Lower leg skin (tissue), 3 donors: ENCODE measurements at regions not wholly inside any gene's neighbourhood (a gene's known extent, or its start where the extent isn't known, plus 50 kb on each side); places are given as distances from the start of the nearest gene placed in this dataset.

ENCODE experiments used
- CTCF ChIP-seq, 3 donors: fragments of 450-650 bp; IDR thresholded peaks; one replicate each; pipeline ENCODE4 v1.5.1; 2016; ENCODE audit warnings: antibody characterized with exemption in 3 of 3, mild to moderate bottlenecking in 3 of 3, moderate library complexity in 2 of 3
- POLR2A ChIP-seq, 2 donors: fragments of 450-650 bp; IDR thresholded peaks; one replicate each; pipeline ENCODE4 v1.6.1; 2016 to 2017; ENCODE audit warnings: antibody characterized with exemption in 2 of 2, mild to moderate bottlenecking in 1 of 2, moderate library complexity in 1 of 2

GRCh38 chr1:199112365-199112764, 473.5 kb downstream of the PTPRC start:
- TF ChIP-seq CTCF (IDR thresholded peaks at IDR 0.05) (no peak), POLR2A (IDR thresholded peaks at IDR 0.05) (no peak)
